IMR-90 (cell line): ENCODE measurements at regions not wholly inside any gene's neighbourhood (a gene's known extent, or its start where the extent isn't known, plus 50 kb on each side); places are given as distances from the start of the nearest gene placed in this dataset.

Experiments used
- ATAC-seq: fragments of 200-7000 bp; cut with Tn5 transposase; 2 replicates; pipeline ENCODE4 v1.9.1; 2020; ENCODE audit warnings: low read depth, mild to moderate bottlenecking, moderate library complexity
- BruUV-seq: library from RNA; stranded (reverse); fragments of 400-500 nt; replicated peaks from 2 replicates; lab custom pipeline; 2021; lab: Mats Ljungman, UMichigan
- CTCF ChIA-PET: fragments of 300-600 bp; formaldehyde crosslinking; extraction: SDS; loops from one replicate; lab custom pipeline; 2021; ENCODE audit warnings: antibody characterized with exemption; lab: Yijun Ruan, JAX
- POLR2A ChIA-PET: fragments of 300-600 bp; sonication (Branson Sonifier 250); formaldehyde crosslinking; loops from one replicate; lab custom pipeline; 2022; ENCODE audit warnings: antibody characterized with exemption; ENCODE audit not compliant: unreplicated experiment; lab: Charles Lee
- DNase-seq: peaks from one replicate; pipeline ENCODE4 v3.0.0; 2013
- H2AFZ ChIP-seq: replicated peaks from 2 replicates; pipeline ENCODE3; 2013; ENCODE audit warnings: low read length, mild to moderate bottlenecking; ENCODE audit not compliant: poor library complexity
- H2AK5ac ChIP-seq: 2 replicates; pipeline ENCODE4 v1.6.1; 2013; ENCODE audit warnings: low read depth, low read length, inconsistent platforms
- H2AK9ac ChIP-seq: replicated peaks from 2 replicates; pipeline ENCODE3; 2013; ENCODE audit warnings: mild to moderate bottlenecking, low read depth, low read length, moderate library complexity; ENCODE audit not compliant: poor library complexity
- H2BK120ac ChIP-seq: 2 replicates; pipeline ENCODE4 v1.6.1; 2013; ENCODE audit warnings: low read depth, low read length, inconsistent platforms
- H2BK15ac ChIP-seq: 3 replicates; pipeline ENCODE4 v1.6.1; 2013; ENCODE audit warnings: low read depth, low read length, inconsistent platforms
- H2BK20ac ChIP-seq: 2 replicates; pipeline ENCODE4 v1.6.1; 2013; ENCODE audit warnings: low read depth, mild to moderate bottlenecking, inconsistent platforms, low read length, moderate library complexity
- H2BK5ac ChIP-seq: 2 replicates; pipeline ENCODE4 v1.6.1; 2013; ENCODE audit warnings: mild to moderate bottlenecking, low read depth, low read length, inconsistent platforms; ENCODE audit not compliant: poor library complexity, severe bottlenecking
- H3K14ac ChIP-seq: replicated peaks from 2 replicates; pipeline ENCODE4 v1.6.1; 2013; ENCODE audit warnings: low read depth, low read length, inconsistent platforms
- H3K18ac ChIP-seq: 2 replicates; pipeline ENCODE4 v1.6.1; 2013; ENCODE audit warnings: low read depth, low read length, control low read depth
- H3K23ac ChIP-seq: 2 replicates; pipeline ENCODE4 v1.6.1; 2013; ENCODE audit warnings: low read depth, low read length, inconsistent platforms
- H3K27ac ChIP-seq: 2 replicates; pipeline ENCODE4 v1.5.1; 2013; ENCODE audit warnings: mild to moderate bottlenecking, control low read depth, low read length; ENCODE audit not compliant: insufficient read depth
- H3K27me3 ChIP-seq: 2 replicates; pipeline ENCODE4 v1.6.1; 2013; ENCODE audit warnings: low read length; ENCODE audit not compliant: control insufficient read depth, insufficient read depth
- H3K36me3 ChIP-seq: 2 replicates; pipeline ENCODE4 v1.6.1; 2013; ENCODE audit warnings: low read length, mixed read lengths; ENCODE audit not compliant: control insufficient read depth, insufficient read depth
- H3K4ac ChIP-seq: 2 replicates; pipeline ENCODE4 v1.6.1; 2013; ENCODE audit warnings: low read depth, low read length, inconsistent platforms
- H3K4me1 ChIP-seq: 2 replicates; pipeline ENCODE4 v1.6.1; 2013; ENCODE audit warnings: low read length, mixed read lengths; ENCODE audit not compliant: control insufficient read depth, insufficient read depth
- H3K4me2 ChIP-seq: 2 replicates; pipeline ENCODE4 v1.6.1; 2013; ENCODE audit warnings: low read depth, mild to moderate bottlenecking, control low read depth, low read length, moderate library complexity
- H3K4me3 ChIP-seq: 2 replicates; pipeline ENCODE4 v1.5.1; 2013; ENCODE audit warnings: low read depth, mild to moderate bottlenecking, control low read depth, low read length, moderate library complexity; ENCODE audit not compliant: insufficient read depth
- H3K56ac ChIP-seq: 2 replicates; pipeline ENCODE4 v1.6.1; 2013; ENCODE audit warnings: low read length, inconsistent platforms; ENCODE audit not compliant: insufficient read depth; ENCODE audit errors: extremely low read depth
- H3K79me1 ChIP-seq, 2 experiments: 2 replicates each; pipeline ENCODE4 v1.6.1; 2013; ENCODE audit warnings: low read length in 2 of 2, inconsistent platforms in 1 of 2, low read depth in 1 of 2
- H3K9ac ChIP-seq: 2 replicates; pipeline ENCODE4 v1.6.1; 2013; ENCODE audit warnings: low read depth, low read length, control low read depth
- H3K9me1 ChIP-seq: 2 replicates; pipeline ENCODE4 v1.6.1; 2013; ENCODE audit warnings: low read length, inconsistent platforms; ENCODE audit not compliant: insufficient read depth
- H3K9me3 ChIP-seq: 2 replicates; pipeline ENCODE4 v1.6.1; 2013; ENCODE audit warnings: low read length; ENCODE audit not compliant: control insufficient read depth, insufficient read depth
- H4K20me1 ChIP-seq: 2 replicates; pipeline ENCODE4 v1.6.1; 2013; ENCODE audit warnings: low read length, inconsistent platforms; ENCODE audit not compliant: insufficient read depth
- H4K5ac ChIP-seq: 2 replicates; pipeline ENCODE4 v1.6.1; 2013; ENCODE audit warnings: mild to moderate bottlenecking, low read depth, low read length, control low read depth
- H4K8ac ChIP-seq, 2 experiments: 2 replicates each; pipeline ENCODE4 v1.6.1; 2013; ENCODE audit warnings: low read depth in 2 of 2, low read length in 2 of 2, control low read depth in 1 of 2, inconsistent platforms in 1 of 2
- H4K91ac ChIP-seq: 2 replicates; pipeline ENCODE4 v1.6.1; 2013; ENCODE audit warnings: low read depth, low read length, inconsistent platforms; ENCODE audit not compliant: insufficient read depth
- CEBPB ChIP-seq: IDR thresholded peaks from 2 replicates; pipeline ENCODE4 v1.6.1; 2012; ENCODE audit warnings: low read depth, low read length, improper control_type of control experiment
- CHD1 ChIP-seq: IDR thresholded peaks from 2 replicates; pipeline ENCODE4 v1.6.1; 2012; ENCODE audit warnings: low read depth, low read length, improper control_type of control experiment
- FOS ChIP-seq: fragments of 150-350 bp; IDR thresholded peaks from 2 replicates; pipeline ENCODE4 v1.6.1; 2016; ENCODE audit warnings: low read depth, low read length
- MAFK ChIP-seq: IDR thresholded peaks from 2 replicates; pipeline ENCODE4 v1.6.1; 2012; ENCODE audit warnings: low read depth, low read length, improper control_type of control experiment
- RAD21 ChIP-seq: IDR thresholded peaks from 2 replicates; pipeline ENCODE4 v1.6.1; 2012; ENCODE audit warnings: low read length, improper control_type of control experiment
- RCOR1 ChIP-seq: IDR thresholded peaks from 2 replicates; pipeline ENCODE4 v1.6.1; 2012; ENCODE audit warnings: mild to moderate bottlenecking, low read length, improper control_type of control experiment; ENCODE audit not compliant: insufficient replicate concordance
- SMC3 ChIP-seq: fragments of 150-350 bp; IDR thresholded peaks from 2 replicates; pipeline ENCODE4 v1.6.1; 2016; ENCODE audit warnings: low read depth, mild to moderate bottlenecking, antibody characterized with exemption, low read length, moderate library complexity
- WGBS, 2 experiments: methylation state at CpG; one replicate each; pipeline versions ENCODE4 v1.1.5 to v1.1.7; 2013; ENCODE audit warnings: missing lambda C conversion rate in 2 of 2; ENCODE audit not compliant: insufficient read length in 1 of 2; ENCODE audit errors: extremely low coverage in 2 of 2; 5-methylcytosine and 5-hydroxymethylcytosine counted together
- dilution Hi-C: fragments of 300-500 bp; cut with HindIII; formaldehyde crosslinking; loops from one replicate; pipeline ENCODE4 v1.14.3; 2018; ENCODE audit warnings: low sequenced_read_pairs; ENCODE audit not compliant: unreplicated experiment
- in situ Hi-C: fragments of 300-500 bp; cut with MboI; formaldehyde crosslinking; loops from 3 replicates; pipeline ENCODE4 v1.14.3; 2019; ENCODE audit warnings: low sequenced_read_pairs, inconsistent platforms, mixed read lengths
- intact Hi-C: fragments of 100-400 bp; cut with micrococcal nuclease; formaldehyde crosslinking; loops from 2 replicates; pipeline ENCODE4 v1.10.0; 2022
- TF ChIP-seq, protein P1 (sequence below): fragments of 150-350 bp; IDR thresholded peaks from 2 replicates; pipeline ENCODE4 v1.6.1; 2016; ENCODE audit warnings: low read depth, mild to moderate bottlenecking, low read length, moderate library complexity, borderline replicate concordance

DNA sequence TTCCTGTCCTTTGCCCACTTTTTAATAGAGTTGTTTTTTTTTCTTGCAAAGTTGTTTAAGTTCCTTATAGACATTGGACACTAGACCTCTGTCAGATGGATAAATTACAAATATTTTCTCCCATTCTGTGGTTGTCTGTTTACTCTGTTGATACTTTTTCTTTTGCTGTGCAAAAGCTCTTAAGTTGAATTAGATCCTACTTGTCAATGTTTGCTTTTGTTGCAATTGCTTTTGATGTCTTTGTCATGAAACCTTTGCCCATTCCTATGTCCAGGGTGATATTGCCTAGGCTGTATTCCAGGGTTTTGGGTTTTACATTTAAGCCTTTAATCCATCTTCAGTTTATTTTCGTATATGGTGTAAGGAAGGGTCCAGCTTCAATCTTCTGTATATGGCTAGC, 76.9 kb upstream of the AGR3 start:
- intact Hi-C loops: no loop called here
- no CpG with 5 or more reads among the region's 1 CpG for WGBS, 2 experiments
- BruUV-seq: no TSS peak
- POLR2A ChIA-PET: no interaction called here
- H3K4ac ChIP-seq: no peak overlapping the region
- H3K79me1 ChIP-seq: no peaks in the 10 kb centered on the region
- no peak overlapping the region for H3K14ac ChIP-seq
- no peaks in the 10 kb centered on the region for H3K9me1 ChIP-seq
- H2AK5ac ChIP-seq: no peak overlapping the region
- H2BK5ac ChIP-seq: no peak overlapping the region
- H2BK15ac ChIP-seq: no peak overlapping the region
- H3K4me2 ChIP-seq: no peak overlapping the region
- TF ChIP-seq FOS (no peak), CEBPB (no peak), MAFK (no peak), SMC3 (no peak), RAD21 (no peak), CHD1 (no peak), RCOR1 (no peak)
- TF ChIP-seq, protein P1, sequence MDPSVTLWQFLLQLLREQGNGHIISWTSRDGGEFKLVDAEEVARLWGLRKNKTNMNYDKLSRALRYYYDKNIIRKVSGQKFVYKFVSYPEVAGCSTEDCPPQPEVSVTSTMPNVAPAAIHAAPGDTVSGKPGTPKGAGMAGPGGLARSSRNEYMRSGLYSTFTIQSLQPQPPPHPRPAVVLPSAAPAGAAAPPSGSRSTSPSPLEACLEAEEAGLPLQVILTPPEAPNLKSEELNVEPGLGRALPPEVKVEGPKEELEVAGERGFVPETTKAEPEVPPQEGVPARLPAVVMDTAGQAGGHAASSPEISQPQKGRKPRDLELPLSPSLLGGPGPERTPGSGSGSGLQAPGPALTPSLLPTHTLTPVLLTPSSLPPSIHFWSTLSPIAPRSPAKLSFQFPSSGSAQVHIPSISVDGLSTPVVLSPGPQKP: no peak
- H3K18ac ChIP-seq: no peak overlapping the region
- H2AFZ ChIP-seq: no peak overlapping the region
- H2AK9ac ChIP-seq: no peak overlapping the region
- H4K91ac ChIP-seq: no peak overlapping the region
- no peaks in the 10 kb centered on the region for H4K20me1 ChIP-seq
- H3K56ac ChIP-seq: no peak overlapping the region
- dilution Hi-C loops: no loop called here
- no peak overlapping the region for H2BK20ac ChIP-seq
- no peak overlapping the region for H3K27ac ChIP-seq
- ATAC-seq: no peak
- H3K36me3 ChIP-seq: no peaks in the 10 kb centered on the region
- no peak overlapping the region for H2BK120ac ChIP-seq
- in situ Hi-C loops: no loop called here
- H4K8ac ChIP-seq: no peak overlapping the region
- H3K4me3 ChIP-seq: no peak overlapping the region
- CTCF ChIA-PET: no interaction called here
- no peaks in the 10 kb centered on the region for H3K9me3 ChIP-seq
- 0 out of 2 replicates have a peak, but pooled peaks cover 4% of the 10 kb centered on the region for H3K4me1 ChIP-seq
- H3K27me3 ChIP-seq: no peaks in the 10 kb centered on the region; the same call in 1 of the 2 replicates
- H3K9ac ChIP-seq: no peak overlapping the region
- no peak for DNase-seq
- H3K23ac ChIP-seq: no peak overlapping the region
- H4K5ac ChIP-seq: no peak overlapping the region
